Caco-2 (cell line): ENCODE measurements at regions not wholly inside any gene's neighbourhood (a gene's known extent, or its start where the extent isn't known, plus 50 kb on each side); places are given as distances from the start of the nearest gene placed in this dataset.

Experiments
- BruUV-seq: library from RNA; stranded (reverse); fragments of 400-500 nt; replicated peaks from 2 replicates; lab custom pipeline; 2021; lab: Mats Ljungman, UMichigan
- CTCF ChIA-PET: fragments of 300-600 bp; sonication (Branson Sonifier 250); formaldehyde crosslinking; loops from one replicate; lab custom pipeline; 2022; ENCODE audit warnings: antibody characterized with exemption; lab: Charles Lee
- POLR2A ChIA-PET: fragments of 300-600 bp; sonication (Branson Sonifier 250); formaldehyde crosslinking; loops from one replicate; lab custom pipeline; 2022; ENCODE audit warnings: antibody characterized with exemption; lab: Charles Lee
- DNase-seq, 2 experiments: peaks; one replicate each; pipeline versions ENCODE4 v3.0.0 to v3.0.0-alpha.2; 2020 to 2022
- H3K27me3 ChIP-seq: replicated peaks from 2 replicates; pipeline ENCODE4 v1.6.0; 2011; ENCODE audit warnings: low read length; ENCODE audit not compliant: control insufficient read depth, insufficient read depth
- H3K36me3 ChIP-seq: 2 replicates; pipeline ENCODE4 v1.5.1; 2011; ENCODE audit warnings: low read length; ENCODE audit not compliant: control insufficient read depth, insufficient read depth
- H3K4me1 ChIP-seq: fragments of 250-450 bp; sonication (Bioruptor Pico); 2 replicates; pipeline ENCODE4 v1.5.1; 2020; ENCODE audit warnings: mild to moderate bottlenecking
- H3K4me3 ChIP-seq: 2 replicates; pipeline ENCODE4 v1.5.1; 2011; ENCODE audit warnings: low read depth, mild to moderate bottlenecking, control low read depth, low read length
- H3K9me3 ChIP-seq: fragments of 250-450 bp; sonication (Bioruptor Pico); 2 replicates; pipeline ENCODE4 v1.5.1; 2020; ENCODE audit warnings: mild to moderate bottlenecking, moderate library complexity
- H3K27ac Mint-ChIP-seq: one replicate; pipeline ENCODE4 v1.8.0; 2022; ENCODE audit warnings: mixed read lengths; ENCODE audit not compliant: unreplicated experiment
- H3K27me3 Mint-ChIP-seq: one replicate; pipeline ENCODE4 v1.8.0; 2022; ENCODE audit warnings: mixed read lengths; ENCODE audit not compliant: insufficient read depth, unreplicated experiment
- H3K36me3 Mint-ChIP-seq: one replicate; pipeline ENCODE4 v1.8.0; 2022; ENCODE audit warnings: mild to moderate bottlenecking, mixed read lengths; ENCODE audit not compliant: insufficient read depth, unreplicated experiment
- H3K4me1 Mint-ChIP-seq: one replicate; pipeline ENCODE4 v1.8.0; 2022; ENCODE audit warnings: low read depth, mixed read lengths; ENCODE audit not compliant: unreplicated experiment
- H3K4me3 Mint-ChIP-seq: one replicate; pipeline ENCODE4 v1.8.0; 2022; ENCODE audit warnings: mild to moderate bottlenecking, moderate library complexity, mixed read lengths; ENCODE audit not compliant: unreplicated experiment
- H3K9me3 Mint-ChIP-seq: one replicate; pipeline ENCODE4 v1.8.0; 2022; ENCODE audit warnings: mixed read lengths; ENCODE audit not compliant: unreplicated experiment
- CTCF ChIP-seq, 2 experiments: fragments of 200-600 bp in 1 of 2; IDR thresholded peaks; 1 replicate in 1 of 2; 2 replicates in 1 of 2; pipeline versions ENCODE4 v1.5.1 to v1.8.0; 2011 to 2022; ENCODE audit warnings: antibody characterized with exemption in 1 of 2, control low read depth in 1 of 2, inconsistent platforms in 1 of 2, low read depth in 1 of 2, low read length in 1 of 2, mild to moderate bottlenecking in 1 of 2, moderate library complexity in 1 of 2; ENCODE audit not compliant: insufficient read depth in 1 of 2, severe bottlenecking in 1 of 2, unreplicated experiment in 1 of 2
- intact Hi-C: fragments of 100-400 bp; cut with micrococcal nuclease; formaldehyde crosslinking; loops from one replicate; pipeline ENCODE4 v1.10.0; 2022; ENCODE audit not compliant: unreplicated experiment

DNA sequence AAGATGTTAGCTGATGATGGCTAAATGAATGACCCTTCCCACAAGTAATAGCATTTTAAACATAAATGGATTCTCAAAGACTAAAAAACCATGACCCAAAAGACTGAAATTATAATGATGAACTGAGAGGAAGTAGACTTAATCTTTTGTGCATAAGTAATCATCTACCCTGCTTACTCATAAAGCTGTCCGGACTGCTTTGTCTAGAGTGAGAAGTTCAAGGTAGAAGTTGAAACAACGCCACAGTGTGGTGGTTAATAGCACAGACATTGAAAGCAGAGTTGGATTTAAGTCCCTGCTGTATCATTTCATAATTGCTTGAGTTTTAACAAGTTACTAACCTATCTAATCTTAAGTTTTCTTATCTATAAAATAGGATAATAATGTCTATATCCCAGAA, 346.6 kb downstream of the CENPC start:
- Mint-ChIP-seq H3K9me3 (no peaks in the 10 kb centered on the region), H3K36me3 (no peaks in the 10 kb centered on the region), H3K27ac (no peak overlapping the region), H3K27me3 (peaks cover 3% of the 10 kb centered on the region), H3K4me3 (no peak overlapping the region), H3K4me1 (no peaks in the 10 kb centered on the region)
- Histone ChIP-seq H3K36me3 (no peaks in the 10 kb centered on the region), H3K4me3 (no peak overlapping the region), H3K27me3 (no peaks in the 10 kb centered on the region), H3K9me3 (no peaks in the 10 kb centered on the region), H3K4me1 (no peaks in the 10 kb centered on the region)
- ChIA-PET POLR2A (no interaction called here), CTCF (no interaction called here)
- BruUV-seq = no TSS peak
- no peak for TF ChIP-seq CTCF (IDR thresholded peaks at IDR 0.05; ENCODE audit: insufficient read depth in 1 of 2, low read depth in 1 of 2, low read length in 1 of 2, severe bottlenecking in 1 of 2, unreplicated experiment in 1 of 2)
- peak in 1 of 2 experiments; percentile 4 for DNase-seq
- intact Hi-C loops = no loop called here

DNA sequence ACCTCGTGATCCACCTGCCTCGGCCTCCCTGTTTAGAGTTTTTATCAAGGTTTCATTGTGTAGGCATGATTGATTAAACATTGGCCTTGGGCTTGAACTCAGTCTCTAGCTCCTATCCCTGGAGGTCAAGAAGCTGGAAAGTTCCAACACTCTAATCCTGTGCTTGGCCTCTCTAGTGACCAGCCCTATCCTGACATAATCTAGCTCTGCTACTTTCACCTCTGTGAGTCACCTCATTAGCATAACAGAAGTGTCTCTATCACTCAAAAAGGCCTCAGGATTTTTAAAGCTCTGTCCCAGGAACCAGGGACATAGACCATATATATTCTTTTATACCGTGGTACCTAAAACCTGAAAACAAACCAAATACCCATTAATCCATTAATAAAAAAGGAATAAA, 377.5 kb downstream of the CENPC start:
- CTCF ChIA-PET = no interaction called here
- Mint-ChIP-seq H3K4me1 (no peaks in the 10 kb centered on the region), H3K4me3 (no peak overlapping the region), H3K27me3 (no peaks in the 10 kb centered on the region), H3K9me3 (no peaks in the 10 kb centered on the region), H3K36me3 (no peaks in the 10 kb centered on the region), H3K27ac (no peak overlapping the region)
- Histone ChIP-seq H3K4me1 (no peaks in the 10 kb centered on the region), H3K4me3 (no peak overlapping the region), H3K36me3 (no peaks in the 10 kb centered on the region), H3K27me3 (no peaks in the 10 kb centered on the region; the same call in 1 of the 2 replicates), H3K9me3 (no peaks in the 10 kb centered on the region)
- no peak for DNase-seq
- POLR2A ChIA-PET = no interaction called here
- TF ChIP-seq CTCF (IDR thresholded peaks at IDR 0.05; ENCODE audit: insufficient read depth in 1 of 2, low read depth in 1 of 2, low read length in 1 of 2, severe bottlenecking in 1 of 2, unreplicated experiment in 1 of 2) = no peak
- intact Hi-C loops = no loop called here
- no TSS peak for BruUV-seq

- no TSS peak for BruUV-seq
- intact Hi-C loops = no loop called here
These were observed 382.6 kb downstream of the CENPC start for GRCh38 chr4:67162690-67163089.

More at GRCh38 chr4:67162690-67163089, 382.6 kb downstream of the CENPC start:
- H3K27me3 Mint-ChIP-seq = no peaks in the 10 kb centered on the region
- no peak for DNase-seq
- CTCF ChIA-PET = no interaction called here
- H3K4me1 ChIP-seq = no peaks in the 10 kb centered on the region
- no peak overlapping the region for H3K27ac Mint-ChIP-seq
- POLR2A ChIA-PET = no interaction called here
- H3K4me3 Mint-ChIP-seq = no peak overlapping the region
- H3K9me3 ChIP-seq = no peaks in the 10 kb centered on the region
- H3K36me3 ChIP-seq = no peaks in the 10 kb centered on the region
- H3K4me1 Mint-ChIP-seq = no peaks in the 10 kb centered on the region
- H3K4me3 ChIP-seq = no peak overlapping the region
- no peaks in the 10 kb centered on the region for H3K27me3 ChIP-seq
- TF ChIP-seq CTCF (IDR thresholded peaks at IDR 0.05; ENCODE audit: insufficient read depth in 1 of 2, low read depth in 1 of 2, low read length in 1 of 2, severe bottlenecking in 1 of 2, unreplicated experiment in 1 of 2) = no peak
- H3K9me3 Mint-ChIP-seq = no peaks in the 10 kb centered on the region
- H3K36me3 Mint-ChIP-seq = no peaks in the 10 kb centered on the region
